IMR-90 (cell line): ENCODE measurements at regions not wholly inside any gene's neighbourhood (a gene's known extent, or its start where the extent isn't known, plus 50 kb on each side); places are given as distances from the start of the nearest gene placed in this dataset.
"Not testable (repeated sequence)": the region's sequence is repeated elsewhere in the genome, so short reads cannot be mapped to it uniquely, and the experiment has no call there.

Experiments used
- ATAC-seq: fragments of 200-7000 bp; cut with Tn5 transposase; 2 replicates; pipeline ENCODE4 v1.9.1; 2020; ENCODE audit warnings: low read depth, mild to moderate bottlenecking, moderate library complexity
- BruUV-seq: library from RNA; stranded (reverse); fragments of 400-500 nt; replicated peaks from 2 replicates; lab custom pipeline; 2021; lab: Mats Ljungman, UMichigan
- CTCF ChIA-PET: fragments of 300-600 bp; formaldehyde crosslinking; extraction: SDS; loops from one replicate; lab custom pipeline; 2021; ENCODE audit warnings: antibody characterized with exemption; lab: Yijun Ruan, JAX
- POLR2A ChIA-PET: fragments of 300-600 bp; sonication (Branson Sonifier 250); formaldehyde crosslinking; loops from one replicate; lab custom pipeline; 2022; ENCODE audit warnings: antibody characterized with exemption; ENCODE audit not compliant: unreplicated experiment; lab: Charles Lee
- DNase-seq: peaks from one replicate; pipeline ENCODE4 v3.0.0; 2013
- H2AFZ ChIP-seq: replicated peaks from 2 replicates; pipeline ENCODE3; 2013; ENCODE audit warnings: low read length, mild to moderate bottlenecking; ENCODE audit not compliant: poor library complexity
- H2AK5ac ChIP-seq: 2 replicates; pipeline ENCODE4 v1.6.1; 2013; ENCODE audit warnings: low read depth, low read length, inconsistent platforms
- H2AK9ac ChIP-seq: replicated peaks from 2 replicates; pipeline ENCODE3; 2013; ENCODE audit warnings: mild to moderate bottlenecking, low read depth, low read length, moderate library complexity; ENCODE audit not compliant: poor library complexity
- H2BK120ac ChIP-seq: 2 replicates; pipeline ENCODE4 v1.6.1; 2013; ENCODE audit warnings: low read depth, low read length, inconsistent platforms
- H2BK15ac ChIP-seq: 3 replicates; pipeline ENCODE4 v1.6.1; 2013; ENCODE audit warnings: low read depth, low read length, inconsistent platforms
- H2BK20ac ChIP-seq: 2 replicates; pipeline ENCODE4 v1.6.1; 2013; ENCODE audit warnings: low read depth, mild to moderate bottlenecking, inconsistent platforms, low read length, moderate library complexity
- H2BK5ac ChIP-seq: 2 replicates; pipeline ENCODE4 v1.6.1; 2013; ENCODE audit warnings: mild to moderate bottlenecking, low read depth, low read length, inconsistent platforms; ENCODE audit not compliant: poor library complexity, severe bottlenecking
- H3K14ac ChIP-seq: replicated peaks from 2 replicates; pipeline ENCODE4 v1.6.1; 2013; ENCODE audit warnings: low read depth, low read length, inconsistent platforms
- H3K18ac ChIP-seq: 2 replicates; pipeline ENCODE4 v1.6.1; 2013; ENCODE audit warnings: low read depth, low read length, control low read depth
- H3K23ac ChIP-seq: 2 replicates; pipeline ENCODE4 v1.6.1; 2013; ENCODE audit warnings: low read depth, low read length, inconsistent platforms
- H3K27ac ChIP-seq: 2 replicates; pipeline ENCODE4 v1.5.1; 2013; ENCODE audit warnings: mild to moderate bottlenecking, control low read depth, low read length; ENCODE audit not compliant: insufficient read depth
- H3K27me3 ChIP-seq: 2 replicates; pipeline ENCODE4 v1.6.1; 2013; ENCODE audit warnings: low read length; ENCODE audit not compliant: control insufficient read depth, insufficient read depth
- H3K36me3 ChIP-seq: 2 replicates; pipeline ENCODE4 v1.6.1; 2013; ENCODE audit warnings: low read length, mixed read lengths; ENCODE audit not compliant: control insufficient read depth, insufficient read depth
- H3K4ac ChIP-seq: 2 replicates; pipeline ENCODE4 v1.6.1; 2013; ENCODE audit warnings: low read depth, low read length, inconsistent platforms
- H3K4me1 ChIP-seq: 2 replicates; pipeline ENCODE4 v1.6.1; 2013; ENCODE audit warnings: low read length, mixed read lengths; ENCODE audit not compliant: control insufficient read depth, insufficient read depth
- H3K4me2 ChIP-seq: 2 replicates; pipeline ENCODE4 v1.6.1; 2013; ENCODE audit warnings: low read depth, mild to moderate bottlenecking, control low read depth, low read length, moderate library complexity
- H3K4me3 ChIP-seq: 2 replicates; pipeline ENCODE4 v1.5.1; 2013; ENCODE audit warnings: low read depth, mild to moderate bottlenecking, control low read depth, low read length, moderate library complexity; ENCODE audit not compliant: insufficient read depth
- H3K56ac ChIP-seq: 2 replicates; pipeline ENCODE4 v1.6.1; 2013; ENCODE audit warnings: low read length, inconsistent platforms; ENCODE audit not compliant: insufficient read depth; ENCODE audit errors: extremely low read depth
- H3K79me1 ChIP-seq, 2 experiments: 2 replicates each; pipeline ENCODE4 v1.6.1; 2013; ENCODE audit warnings: low read length in 2 of 2, inconsistent platforms in 1 of 2, low read depth in 1 of 2
- H3K9ac ChIP-seq: 2 replicates; pipeline ENCODE4 v1.6.1; 2013; ENCODE audit warnings: low read depth, low read length, control low read depth
- H3K9me1 ChIP-seq: 2 replicates; pipeline ENCODE4 v1.6.1; 2013; ENCODE audit warnings: low read length, inconsistent platforms; ENCODE audit not compliant: insufficient read depth
- H3K9me3 ChIP-seq: 2 replicates; pipeline ENCODE4 v1.6.1; 2013; ENCODE audit warnings: low read length; ENCODE audit not compliant: control insufficient read depth, insufficient read depth
- H4K20me1 ChIP-seq: 2 replicates; pipeline ENCODE4 v1.6.1; 2013; ENCODE audit warnings: low read length, inconsistent platforms; ENCODE audit not compliant: insufficient read depth
- H4K5ac ChIP-seq: 2 replicates; pipeline ENCODE4 v1.6.1; 2013; ENCODE audit warnings: mild to moderate bottlenecking, low read depth, low read length, control low read depth
- H4K8ac ChIP-seq, 2 experiments: 2 replicates each; pipeline ENCODE4 v1.6.1; 2013; ENCODE audit warnings: low read depth in 2 of 2, low read length in 2 of 2, control low read depth in 1 of 2, inconsistent platforms in 1 of 2
- H4K91ac ChIP-seq: 2 replicates; pipeline ENCODE4 v1.6.1; 2013; ENCODE audit warnings: low read depth, low read length, inconsistent platforms; ENCODE audit not compliant: insufficient read depth
- WGBS, 2 experiments: methylation state at CpG; one replicate each; pipeline versions ENCODE4 v1.1.5 to v1.1.7; 2013; ENCODE audit warnings: missing lambda C conversion rate in 2 of 2; ENCODE audit not compliant: insufficient read length in 1 of 2; ENCODE audit errors: extremely low coverage in 2 of 2; 5-methylcytosine and 5-hydroxymethylcytosine counted together
- dilution Hi-C: fragments of 300-500 bp; cut with HindIII; formaldehyde crosslinking; loops from one replicate; pipeline ENCODE4 v1.14.3; 2018; ENCODE audit warnings: low sequenced_read_pairs; ENCODE audit not compliant: unreplicated experiment
- in situ Hi-C: fragments of 300-500 bp; cut with MboI; formaldehyde crosslinking; loops from 3 replicates; pipeline ENCODE4 v1.14.3; 2019; ENCODE audit warnings: low sequenced_read_pairs, inconsistent platforms, mixed read lengths
- intact Hi-C: fragments of 100-400 bp; cut with micrococcal nuclease; formaldehyde crosslinking; loops from 2 replicates; pipeline ENCODE4 v1.10.0; 2022

GRCh38 chr6:86392850-86393249, 544.5 kb upstream of the HTR1E start:
- intact Hi-C loops, dilution Hi-C loops, H2AK5ac ChIP-seq, H2BK15ac ChIP-seq, H4K8ac ChIP-seq, H3K4me1 ChIP-seq, H3K79me1 ChIP-seq, H3K27ac ChIP-seq, POLR2A ChIA-PET, H3K9ac ChIP-seq, H3K4ac ChIP-seq, H3K9me3 ChIP-seq, in situ Hi-C loops, H3K36me3 ChIP-seq, CTCF ChIA-PET, H3K9me1 ChIP-seq, H2BK20ac ChIP-seq, H2AK9ac ChIP-seq, H4K91ac ChIP-seq, H2BK5ac ChIP-seq, H3K4me3 ChIP-seq, H2BK120ac ChIP-seq, H3K18ac ChIP-seq, H3K4me2 ChIP-seq, H3K27me3 ChIP-seq, H4K5ac ChIP-seq, ATAC-seq, H4K20me1 ChIP-seq, DNase-seq, H3K23ac ChIP-seq, H2AFZ ChIP-seq, BruUV-seq, H3K56ac ChIP-seq, H3K14ac ChIP-seq: not testable (repeated sequence)
- WGBS, 2 experiments: 28% methylated on average over 3 of the region's 3 CpGs; no CpG with 5 or more reads in 1 of the 2 experiments
